GM19397 (cell line): ENCODE measurements at regions not wholly inside any gene's neighbourhood (a gene's known extent, or its start where the extent isn't known, plus 50 kb on each side); places are given as distances from the start of the nearest gene placed in this dataset.
"Not testable (repeated sequence)": the region's sequence is repeated elsewhere in the genome, so short reads cannot be mapped to it uniquely, and the experiment has no call there.

ENCODE experiments used
- ATAC-seq: cut with Tn5 transposase; IDR thresholded peaks from one replicate; pipeline ENCODE4 v1.9.1; 2021; ENCODE audit warnings: mild to moderate bottlenecking, moderate library complexity; ENCODE audit not compliant: unreplicated experiment

DNA sequence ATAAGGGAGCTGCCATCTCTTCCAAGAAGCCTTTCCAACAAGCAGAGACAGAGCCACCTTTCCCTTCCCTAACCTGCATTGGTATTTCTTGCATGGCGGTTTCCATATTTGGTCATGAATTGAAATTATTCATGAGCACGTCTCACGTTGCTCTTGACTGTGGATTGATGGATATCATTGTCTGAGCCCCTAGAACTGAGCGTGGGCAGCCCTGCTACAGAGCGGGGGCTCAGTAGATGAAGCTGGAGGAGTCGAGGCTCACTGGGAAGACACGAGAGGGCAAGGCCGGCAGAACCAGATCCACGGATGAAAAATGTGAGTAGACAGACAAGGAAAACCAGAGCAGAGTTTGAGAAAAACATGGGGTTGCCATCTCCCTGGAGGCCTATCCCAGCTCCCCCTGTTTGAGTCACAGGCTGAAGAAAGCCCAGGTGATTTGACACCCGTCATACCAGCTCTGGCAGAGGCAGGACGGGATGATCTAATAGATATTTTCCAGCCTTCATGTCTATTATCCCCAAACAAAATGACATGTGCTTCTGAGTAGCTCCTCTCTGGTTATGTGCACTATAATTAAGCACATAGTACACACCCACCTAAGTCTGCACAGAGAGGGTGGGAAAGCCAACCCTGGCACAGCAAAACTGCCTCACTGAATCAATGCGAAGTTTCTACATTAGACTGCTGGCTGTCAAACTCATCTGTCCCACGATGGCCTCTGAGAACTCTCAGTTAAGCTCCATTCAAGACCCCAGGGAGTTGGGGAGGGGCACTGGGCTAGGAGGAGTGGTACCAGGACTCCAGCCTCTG, 363.5 kb upstream of the KLHL29 start:
- no peak for ATAC-seq

DNA sequence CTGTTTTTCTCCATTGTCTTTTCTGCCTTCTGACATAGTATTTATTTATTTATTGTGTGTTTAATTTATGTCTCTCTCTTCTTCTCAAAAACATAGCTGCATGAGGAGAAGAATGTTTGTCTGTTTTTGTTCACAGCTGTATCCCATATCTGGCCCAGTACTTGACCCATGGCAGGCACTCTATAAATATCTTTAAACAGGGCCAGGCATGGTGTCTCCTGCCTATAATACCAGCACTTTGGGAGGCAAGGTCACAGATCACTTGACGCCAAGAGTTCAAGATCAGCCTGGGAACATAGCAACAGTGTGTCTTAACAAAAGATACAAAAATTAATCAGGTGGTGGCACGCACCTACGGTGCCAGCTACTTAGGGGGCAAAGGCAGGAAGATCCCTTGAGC, 361.3 kb upstream of the KLHL29 start:
- no peak for ATAC-seq

DNA sequence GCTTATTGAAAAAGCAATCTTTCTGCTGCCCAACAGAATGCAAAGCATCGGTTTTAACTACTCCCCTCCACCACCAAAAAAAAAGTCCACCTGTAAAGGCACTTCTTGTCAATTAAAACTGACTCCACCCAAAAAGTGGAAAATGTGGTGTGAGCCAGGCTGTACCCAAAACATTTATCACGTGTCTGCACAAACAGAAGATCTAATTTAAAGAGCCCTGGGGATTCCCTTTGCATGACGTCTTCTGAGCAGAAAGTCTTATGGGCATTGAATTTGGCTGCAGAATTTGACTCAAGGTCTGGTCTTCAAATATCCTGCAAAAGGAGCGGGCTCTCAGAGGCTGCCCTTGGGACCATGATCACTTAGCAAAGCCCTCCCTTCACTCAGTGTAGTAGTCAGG, 358.3 kb upstream of the KLHL29 start:
- no peak for ATAC-seq

DNA sequence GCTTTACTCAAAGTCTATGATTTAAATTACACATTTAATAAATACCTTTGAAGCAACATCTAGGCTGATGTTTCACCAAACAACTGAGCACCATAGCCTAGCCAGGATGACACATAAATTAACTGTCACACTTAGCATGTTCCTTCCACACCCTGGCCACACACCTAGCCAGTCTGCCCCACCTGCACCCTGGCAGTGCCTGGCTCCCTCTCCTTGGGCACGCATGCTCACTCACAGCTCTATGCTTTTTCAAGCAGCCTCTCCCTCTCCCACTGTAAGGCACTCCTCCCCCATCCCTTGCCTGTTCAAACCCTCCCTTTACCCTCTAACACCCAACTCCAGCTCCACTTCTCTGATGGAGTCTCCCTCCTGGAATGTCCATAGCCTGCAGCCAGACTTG, 357.6 kb upstream of the KLHL29 start:
- ATAC-seq: no peak

DNA sequence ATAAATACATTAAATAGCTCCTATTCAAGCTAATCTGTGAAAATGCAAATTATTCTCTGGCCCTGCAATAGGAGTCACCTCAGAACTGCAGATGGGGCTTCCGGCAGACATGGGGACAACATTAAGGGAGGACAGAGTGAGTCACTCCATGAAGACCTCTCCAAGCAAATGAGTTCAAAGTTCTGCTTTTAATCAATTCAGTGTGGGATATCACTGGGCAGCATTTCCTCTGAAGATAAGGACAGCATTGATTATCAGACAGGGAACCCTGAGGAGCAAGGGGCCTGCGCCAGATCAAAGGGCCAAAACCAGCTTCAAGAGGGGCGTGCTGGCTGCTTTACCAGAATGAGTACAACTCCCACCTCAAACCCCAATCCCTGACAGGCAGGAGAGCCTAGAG, 356.9 kb upstream of the KLHL29 start:
- no peak for ATAC-seq

DNA sequence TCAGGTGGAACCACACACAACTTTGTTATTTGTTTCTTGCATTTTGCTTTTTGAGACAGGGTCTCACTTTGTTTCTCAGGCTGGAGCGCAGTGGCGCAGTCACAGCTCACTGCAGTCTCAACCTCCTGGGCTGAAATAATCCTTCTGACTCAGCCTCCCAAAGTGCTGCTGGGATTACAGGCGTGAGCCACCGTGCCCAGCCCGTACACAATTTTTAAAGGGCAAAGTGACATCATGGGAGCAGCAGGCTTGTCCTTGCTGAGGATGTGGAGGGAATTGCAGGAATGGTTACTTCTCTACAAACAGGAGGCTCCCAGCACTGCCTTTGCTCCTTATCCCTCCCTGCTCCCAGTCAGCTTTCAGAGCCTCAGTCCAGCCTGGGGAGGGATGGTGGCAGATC, 355.9 kb upstream of the KLHL29 start:
- no peak for ATAC-seq

DNA sequence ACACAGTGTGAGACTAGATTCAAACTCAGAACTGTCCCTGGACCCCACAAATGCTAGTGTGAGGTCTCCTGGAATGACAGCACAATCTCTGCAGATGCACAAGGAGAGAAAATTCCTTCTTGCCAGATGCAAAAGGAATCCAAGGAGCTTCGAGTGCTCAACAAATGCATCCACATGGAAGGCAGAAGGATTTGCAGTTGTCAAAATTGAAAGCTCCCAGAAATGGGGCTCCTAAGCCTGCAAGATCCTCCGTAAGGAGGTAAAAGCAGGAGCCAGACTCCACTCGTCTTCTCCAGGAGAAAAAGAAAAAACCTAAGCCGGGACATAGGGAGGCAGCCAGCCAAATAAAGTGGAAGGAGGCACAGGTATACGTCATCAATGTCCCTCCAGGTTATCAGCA, 355.0 kb upstream of the KLHL29 start:
- ATAC-seq: no peak

DNA sequence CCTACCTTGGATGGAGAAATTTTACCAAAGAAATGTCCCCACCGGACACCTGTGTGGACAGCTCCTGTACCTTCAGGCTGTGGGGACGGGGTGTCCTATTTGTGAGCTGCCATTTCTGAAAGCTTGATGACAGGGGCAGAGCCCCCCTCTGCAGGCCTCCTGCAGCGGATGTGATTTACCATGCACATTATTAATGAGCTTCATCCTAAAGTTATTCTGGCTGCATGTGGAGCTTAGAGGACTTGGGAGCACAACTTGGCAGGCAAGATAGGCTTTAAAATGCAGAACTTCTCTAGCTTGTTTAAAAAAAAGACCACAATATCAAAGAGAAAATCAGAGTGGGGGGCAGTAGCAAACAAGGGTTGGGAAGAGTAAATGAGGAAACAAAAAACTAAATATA, 350.0 kb upstream of the KLHL29 start:
- ATAC-seq: no peak

DNA sequence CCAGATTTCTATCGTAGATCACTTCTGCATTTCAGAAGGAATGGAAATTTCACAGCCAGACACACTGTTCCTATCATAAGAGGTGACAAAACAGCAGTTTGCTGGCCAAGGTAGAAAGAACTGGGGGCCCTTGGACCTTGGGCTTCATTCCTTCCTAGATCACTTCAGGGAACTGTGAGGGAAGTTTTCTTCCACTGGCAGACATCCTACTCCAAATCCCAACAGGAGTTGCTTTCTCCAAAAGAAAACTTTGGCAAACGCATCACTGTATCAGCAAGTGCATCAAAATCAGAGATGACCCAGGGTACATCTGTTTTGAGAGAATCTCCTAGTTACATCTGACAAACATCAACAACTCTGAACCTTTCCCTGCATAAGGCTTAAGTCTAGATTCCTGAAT, 348.4 kb upstream of the KLHL29 start:
- ATAC-seq: no peak

DNA sequence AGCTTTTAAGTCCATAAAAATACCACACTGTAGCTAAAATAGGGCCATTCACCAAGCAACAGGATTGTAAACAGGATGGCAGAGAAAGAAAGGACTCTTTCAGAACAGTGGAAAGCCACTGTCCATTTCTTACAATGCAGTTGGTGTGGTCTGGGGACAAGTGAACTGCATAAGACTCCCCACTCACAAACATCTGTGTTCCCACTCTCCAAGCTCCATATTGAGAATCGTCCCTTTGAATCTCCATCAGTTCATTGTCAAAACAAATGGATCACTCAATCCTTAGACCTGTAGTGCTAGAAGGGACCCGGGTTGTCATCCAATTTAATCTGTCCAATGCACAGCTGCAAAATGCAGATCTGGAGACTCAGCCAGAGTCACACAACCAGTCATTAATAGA, 347.4 kb upstream of the KLHL29 start:
- ATAC-seq: no peak

DNA sequence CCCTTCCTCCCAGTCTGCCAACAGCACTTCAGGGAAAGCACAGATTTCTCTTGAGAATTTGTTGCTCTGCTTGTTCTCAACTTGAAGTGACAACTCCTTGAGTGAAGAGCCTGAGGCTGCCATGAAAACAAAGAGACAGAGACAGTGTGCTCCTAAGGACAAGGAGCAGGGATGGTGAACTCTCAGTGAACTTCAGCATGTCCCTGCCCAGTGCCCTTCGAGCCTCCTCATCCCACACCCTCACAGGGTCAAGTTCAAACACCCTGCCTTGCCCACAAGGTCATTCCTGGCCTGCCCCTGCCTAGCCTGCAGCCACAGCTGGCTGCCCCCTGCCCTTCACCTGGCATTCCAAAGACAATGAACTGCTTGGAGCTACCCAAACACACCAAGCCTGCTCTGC, 343.5 kb upstream of the KLHL29 start:
- ATAC-seq: no peak

DNA sequence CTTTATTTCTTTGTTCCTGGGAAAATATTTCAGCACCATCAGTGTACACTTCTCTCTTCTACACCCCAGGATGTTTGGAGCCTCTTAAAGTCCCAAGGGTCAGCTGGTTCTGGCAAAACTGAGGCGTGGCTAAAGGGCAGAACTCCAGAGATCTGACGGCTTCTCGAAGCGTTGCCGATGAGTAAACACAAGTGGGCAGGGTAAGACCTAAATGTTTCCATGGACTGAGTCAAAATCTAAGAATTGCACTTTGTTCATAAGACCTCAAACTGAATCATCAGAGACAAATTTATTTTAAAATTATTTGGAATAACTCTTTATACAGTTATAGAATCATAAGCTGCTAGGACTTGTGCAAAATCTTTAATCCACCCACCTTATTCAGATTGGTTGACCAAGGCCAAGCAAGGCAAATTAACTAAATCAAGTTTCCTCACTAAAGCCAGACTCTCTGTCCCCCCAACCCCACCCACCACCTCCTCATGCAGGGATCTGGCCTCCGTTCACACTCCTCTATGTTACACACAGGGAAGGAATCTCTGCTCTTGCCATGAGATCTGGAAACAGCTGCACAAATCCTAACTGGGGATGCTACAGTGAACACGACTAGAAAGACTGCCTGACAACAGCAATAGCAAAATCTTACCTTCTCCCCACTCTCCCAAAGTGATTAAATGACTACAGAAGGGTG, 342.6 kb upstream of the KLHL29 start:
- ATAC-seq: no peak

DNA sequence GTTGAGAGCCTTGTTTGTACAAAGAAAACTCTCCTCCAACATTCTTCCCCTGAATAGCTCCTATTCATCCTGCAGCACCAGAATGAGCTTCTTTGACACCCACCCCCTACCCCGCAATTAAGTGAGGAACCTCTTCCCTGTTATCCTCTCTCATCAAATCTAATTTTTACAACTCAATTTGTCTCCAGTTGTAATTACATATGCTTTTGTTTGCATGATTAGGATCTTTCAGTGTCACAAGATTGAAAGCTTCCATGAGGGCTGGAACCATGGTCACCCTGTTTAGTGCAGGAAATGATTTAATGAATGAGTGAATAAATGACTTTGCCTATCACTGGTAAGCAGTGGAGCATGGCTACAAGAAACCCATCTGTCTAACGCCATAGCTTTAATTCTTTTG, 334.6 kb upstream of the KLHL29 start:
- ATAC-seq: no peak

DNA sequence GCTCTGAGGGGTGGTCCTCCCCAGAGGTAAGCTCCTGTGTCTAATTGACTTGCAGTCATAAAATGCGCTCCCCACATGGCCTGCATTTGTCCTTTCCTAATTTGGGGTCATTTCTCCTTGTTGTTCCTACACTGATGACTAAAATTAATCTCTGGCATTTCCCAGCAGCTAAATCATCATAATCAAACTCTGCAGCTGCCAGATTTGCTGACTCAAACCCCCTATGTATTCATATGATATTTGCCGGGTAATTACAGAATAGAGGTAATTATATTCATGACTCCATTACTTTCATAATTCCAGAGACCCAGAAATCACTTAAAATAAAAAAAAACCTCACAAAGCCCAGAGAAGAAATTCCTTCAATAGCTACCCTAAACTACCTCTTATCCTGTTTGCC, 331.4 kb upstream of the KLHL29 start:
- ATAC-seq: no peak

DNA sequence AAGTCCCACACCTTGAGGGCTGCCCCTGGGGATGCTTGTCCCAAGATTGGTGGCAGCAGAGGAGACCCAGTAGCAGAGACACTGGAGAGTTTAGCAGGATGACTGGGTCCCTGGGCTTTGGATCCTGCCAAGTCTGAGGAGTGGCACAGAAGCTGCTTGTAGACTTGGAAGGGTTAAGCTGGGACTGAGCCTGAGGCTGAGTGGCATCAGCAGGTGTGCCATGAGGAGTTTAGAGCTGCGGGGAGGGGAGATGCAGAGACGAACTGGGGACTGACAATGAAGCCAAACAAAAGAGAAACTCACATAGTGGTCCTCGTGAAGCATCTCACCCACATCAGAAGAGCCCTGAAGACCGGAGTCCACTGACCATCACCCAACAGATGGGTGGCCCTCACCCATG, 329.7 kb upstream of the KLHL29 start:
- ATAC-seq: no peak

DNA sequence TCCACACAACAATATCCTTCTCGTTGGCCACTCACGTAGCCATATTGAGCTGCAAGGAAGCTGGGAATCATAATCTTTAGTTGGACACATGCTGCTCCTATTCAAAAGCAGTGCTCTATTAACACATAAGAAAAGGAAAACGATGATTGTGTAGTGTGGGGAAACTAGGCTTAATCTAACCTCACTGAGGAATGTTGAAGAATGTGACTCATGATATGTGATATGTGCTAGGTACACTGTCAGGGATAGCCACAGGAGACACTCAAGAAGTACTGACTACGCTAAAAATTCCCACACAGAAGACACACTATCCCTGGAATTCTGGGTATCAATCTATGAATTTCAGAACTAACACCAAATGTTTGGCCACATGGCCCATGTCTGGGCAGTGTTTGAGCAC, 328.1 kb upstream of the KLHL29 start:
- not testable (repeated sequence) for ATAC-seq

DNA sequence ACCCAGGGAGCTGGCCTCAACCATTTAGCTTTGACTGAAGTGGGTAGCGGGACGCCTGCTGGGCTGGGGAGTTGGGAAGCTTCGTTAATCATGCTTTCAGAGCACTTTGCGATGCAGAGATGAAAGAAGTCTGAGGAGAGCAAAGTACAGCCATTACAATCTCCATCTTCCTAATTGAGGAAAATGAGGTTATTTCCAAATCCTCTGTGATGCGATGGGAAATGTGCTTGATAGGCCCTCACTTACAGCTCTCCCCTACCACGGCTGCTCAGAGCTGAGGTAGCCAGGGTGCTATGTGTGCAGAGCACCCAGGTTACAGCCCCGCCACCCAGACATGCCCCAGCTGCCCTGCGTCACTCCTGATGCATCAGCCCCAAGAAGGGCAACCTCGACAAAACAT, 326.5 kb upstream of the KLHL29 start:
- no peak for ATAC-seq

DNA sequence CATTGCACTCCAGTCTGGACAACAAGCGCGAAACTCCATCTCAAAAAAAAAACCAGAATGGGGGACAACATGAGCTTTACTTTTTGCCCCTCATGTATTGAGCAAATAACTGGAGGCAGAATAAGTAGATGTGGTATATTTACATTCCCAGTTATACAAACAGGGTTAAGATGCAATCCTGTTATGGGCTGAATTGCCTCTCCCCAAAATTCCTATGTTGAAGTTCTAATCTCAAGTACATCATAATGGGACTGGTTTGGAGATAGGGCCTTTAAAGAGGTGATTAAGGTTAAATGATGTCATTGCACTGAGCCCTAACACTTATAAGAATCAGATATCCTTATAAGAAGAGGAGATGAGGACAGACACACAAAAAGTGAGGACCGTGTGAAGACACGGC, 319.8 kb upstream of the KLHL29 start:
- no peak for ATAC-seq

DNA sequence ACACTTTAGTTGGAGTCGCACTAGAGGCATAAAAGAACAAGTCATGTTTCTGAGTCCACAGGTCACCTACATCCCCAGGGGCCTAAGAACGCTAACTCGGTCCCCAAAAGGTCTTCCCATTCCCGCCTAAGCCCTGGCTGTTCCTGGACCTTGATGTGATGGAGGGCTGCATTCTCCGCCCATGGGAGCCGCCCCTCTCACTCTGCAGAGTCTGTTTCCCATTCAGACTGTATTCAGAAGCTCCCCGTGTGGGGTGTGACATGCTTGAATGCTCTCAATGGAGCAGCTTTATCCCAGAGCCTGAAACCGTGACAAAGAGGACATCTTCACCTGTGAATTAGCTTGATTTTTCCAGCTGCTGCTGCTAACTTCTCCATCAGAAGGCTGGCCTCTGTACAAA, 319.0 kb upstream of the KLHL29 start:
- no peak for ATAC-seq

DNA sequence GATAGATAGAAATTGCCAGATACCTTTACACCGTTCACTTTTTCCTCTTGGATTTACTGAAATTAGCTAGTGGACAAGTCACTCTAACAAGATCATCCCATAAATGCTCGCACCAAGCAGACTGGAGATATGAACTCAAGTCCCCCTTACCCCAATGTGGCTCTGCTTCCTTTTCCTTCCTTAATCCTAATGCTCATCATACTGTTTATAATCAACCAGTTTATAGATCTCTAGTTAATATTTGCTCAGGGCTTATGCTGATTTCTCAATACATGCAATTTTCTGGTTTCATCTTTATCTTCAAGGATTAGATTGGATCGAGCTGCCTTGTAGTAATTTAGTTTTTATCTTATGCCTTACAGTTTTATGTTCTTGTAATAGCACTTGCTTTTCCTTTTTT, 318.3 kb upstream of the KLHL29 start:
- no peak for ATAC-seq

DNA sequence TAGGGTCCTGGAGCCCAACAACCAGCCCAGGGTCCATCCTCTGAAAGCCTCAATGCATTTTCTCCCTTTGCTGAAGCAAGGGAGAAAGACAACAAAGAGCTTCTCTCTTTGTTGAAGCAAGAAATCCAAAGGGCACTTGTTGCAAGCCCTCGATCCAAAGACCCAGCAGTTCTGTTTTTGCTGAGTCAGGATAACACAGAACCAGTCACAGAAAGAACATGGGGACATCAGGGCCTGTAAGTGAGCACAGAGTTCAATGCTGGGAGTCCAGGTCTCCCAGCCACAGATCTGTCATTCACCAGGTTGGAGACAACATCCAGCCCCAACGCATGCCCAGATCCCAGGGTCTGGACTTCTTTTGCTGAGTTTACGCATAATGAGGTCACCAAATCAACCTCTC, 315.8 kb upstream of the KLHL29 start:
- ATAC-seq: no peak

DNA sequence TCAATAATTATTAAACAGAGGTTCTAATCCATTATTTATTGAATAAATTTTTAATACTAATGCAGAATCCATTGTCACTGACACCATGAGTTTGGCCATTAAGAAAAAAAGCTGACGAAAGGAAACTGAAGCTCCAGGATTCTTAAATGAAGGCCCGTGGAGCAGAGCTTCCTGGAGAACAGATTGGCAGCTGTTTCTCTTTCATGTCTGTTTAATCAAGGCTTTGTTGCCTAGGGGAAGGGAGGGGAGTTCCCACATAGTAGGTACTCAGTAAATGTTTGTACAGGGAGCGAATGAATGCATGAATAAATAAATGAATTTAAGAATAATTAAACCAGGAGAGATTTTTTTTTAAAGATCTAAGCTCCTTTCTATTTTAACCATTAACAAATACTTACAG, 315.1 kb upstream of the KLHL29 start:
- ATAC-seq: no peak

DNA sequence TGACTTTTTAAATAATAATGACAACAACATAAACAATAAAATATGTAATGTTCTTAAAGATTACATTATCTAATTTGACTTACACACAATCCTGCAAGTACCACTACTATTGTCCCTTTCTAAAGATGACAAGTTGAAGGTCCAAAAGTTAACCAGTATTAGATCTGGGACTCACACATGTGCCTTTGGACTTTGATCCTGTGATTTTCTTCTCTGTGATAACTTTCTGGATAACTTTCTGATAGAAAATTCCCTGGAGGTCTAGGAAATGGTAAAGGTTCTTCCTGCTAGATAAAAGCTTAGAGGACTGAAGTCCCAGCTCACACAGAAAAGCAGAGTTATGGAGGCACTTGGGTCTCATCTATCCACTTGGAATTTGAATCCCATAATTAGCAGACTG, 311.9 kb upstream of the KLHL29 start:
- no peak for ATAC-seq
